ENCODE measurements at regions not wholly inside any gene's neighbourhood (a gene's known extent, or its start where the extent isn't known, plus 50 kb on each side); places are given as distances from the start of the nearest gene placed in this dataset.

- TF ChIP-seq EZH2 (optimal IDR thresholded peaks at IDR 0.05; ENCODE audit: low read depth, low read length) (no peak), CTCF (IDR thresholded peaks at IDR 0.05; ENCODE audit: low read length) (no peak), EZH2phosphoT487 (IDR thresholded peaks at IDR 0.05; ENCODE audit: low read length) (no peak)
These were observed 272.3 kb downstream of the FOXL1 start for GRCh38 chr16:86850670-86851069.
